ENCODE measurements at regions not wholly inside any gene's neighbourhood (a gene's known extent, or its start where the extent isn't known, plus 50 kb on each side); places are given as distances from the start of the nearest gene placed in this dataset.
"Not testable (repeated sequence)": the region's sequence is repeated elsewhere in the genome, so short reads cannot be mapped to it uniquely, and the experiment has no call there.

DNA sequence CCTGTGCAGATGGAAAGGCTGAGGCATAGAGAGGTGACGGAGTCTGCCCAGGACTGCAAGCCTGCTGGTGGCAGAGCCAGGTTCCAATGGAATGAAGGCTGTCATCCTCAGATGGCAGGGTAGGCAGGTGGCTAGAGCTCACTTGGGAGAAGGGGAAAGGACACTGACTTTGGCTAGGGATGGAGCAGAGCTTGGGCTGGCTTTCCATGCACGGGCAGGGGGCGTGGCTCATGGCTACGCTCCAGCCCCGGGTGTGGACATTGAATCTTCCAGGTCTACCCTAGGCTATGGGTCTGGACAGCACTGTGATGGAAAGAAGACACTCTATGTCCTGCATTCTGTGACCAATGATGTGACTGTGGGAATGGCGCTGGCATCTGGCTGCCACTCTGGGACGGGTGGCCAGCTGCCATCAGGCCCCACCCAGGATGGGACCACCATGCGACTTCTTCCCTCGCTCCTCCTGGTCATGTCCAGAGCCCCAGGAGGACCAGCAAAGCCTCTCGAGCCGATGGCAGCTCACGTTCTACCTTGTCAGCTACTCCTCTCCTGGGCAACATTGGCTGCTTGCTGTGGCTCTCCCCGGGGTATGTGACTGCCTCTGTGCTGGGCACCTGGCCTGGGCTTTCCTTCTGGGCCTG is 398.7 kb downstream of the TMEM121 start:
- TF ChIP-seq, protein P1, sequence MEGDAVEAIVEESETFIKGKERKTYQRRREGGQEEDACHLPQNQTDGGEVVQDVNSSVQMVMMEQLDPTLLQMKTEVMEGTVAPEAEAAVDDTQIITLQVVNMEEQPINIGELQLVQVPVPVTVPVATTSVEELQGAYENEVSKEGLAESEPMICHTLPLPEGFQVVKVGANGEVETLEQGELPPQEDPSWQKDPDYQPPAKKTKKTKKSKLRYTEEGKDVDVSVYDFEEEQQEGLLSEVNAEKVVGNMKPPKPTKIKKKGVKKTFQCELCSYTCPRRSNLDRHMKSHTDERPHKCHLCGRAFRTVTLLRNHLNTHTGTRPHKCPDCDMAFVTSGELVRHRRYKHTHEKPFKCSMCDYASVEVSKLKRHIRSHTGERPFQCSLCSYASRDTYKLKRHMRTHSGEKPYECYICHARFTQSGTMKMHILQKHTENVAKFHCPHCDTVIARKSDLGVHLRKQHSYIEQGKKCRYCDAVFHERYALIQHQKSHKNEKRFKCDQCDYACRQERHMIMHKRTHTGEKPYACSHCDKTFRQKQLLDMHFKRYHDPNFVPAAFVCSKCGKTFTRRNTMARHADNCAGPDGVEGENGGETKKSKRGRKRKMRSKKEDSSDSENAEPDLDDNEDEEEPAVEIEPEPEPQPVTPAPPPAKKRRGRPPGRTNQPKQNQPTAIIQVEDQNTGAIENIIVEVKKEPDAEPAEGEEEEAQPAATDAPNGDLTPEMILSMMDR (IDR thresholded peaks at IDR 0.05), result no peak
- H3K9me3 Mint-ChIP-seq, result peaks cover 38% of the 10 kb centered on the region
- H3K27me3 Mint-ChIP-seq (ENCODE audit: insufficient read depth), result peaks cover under 1% of the 10 kb centered on the region; the same call in 1 of the 2 replicates
- no peaks in the 10 kb centered on the region for H3K36me3 Mint-ChIP-seq (ENCODE audit: low read depth)
- H3K4me3 Mint-ChIP-seq, result no peak overlapping the region
- H3K27ac Mint-ChIP-seq, result no peak overlapping the region
- DNase-seq, result no peak
- no peaks in the 10 kb centered on the region for H3K4me1 Mint-ChIP-seq (ENCODE audit: low read depth)

DNA sequence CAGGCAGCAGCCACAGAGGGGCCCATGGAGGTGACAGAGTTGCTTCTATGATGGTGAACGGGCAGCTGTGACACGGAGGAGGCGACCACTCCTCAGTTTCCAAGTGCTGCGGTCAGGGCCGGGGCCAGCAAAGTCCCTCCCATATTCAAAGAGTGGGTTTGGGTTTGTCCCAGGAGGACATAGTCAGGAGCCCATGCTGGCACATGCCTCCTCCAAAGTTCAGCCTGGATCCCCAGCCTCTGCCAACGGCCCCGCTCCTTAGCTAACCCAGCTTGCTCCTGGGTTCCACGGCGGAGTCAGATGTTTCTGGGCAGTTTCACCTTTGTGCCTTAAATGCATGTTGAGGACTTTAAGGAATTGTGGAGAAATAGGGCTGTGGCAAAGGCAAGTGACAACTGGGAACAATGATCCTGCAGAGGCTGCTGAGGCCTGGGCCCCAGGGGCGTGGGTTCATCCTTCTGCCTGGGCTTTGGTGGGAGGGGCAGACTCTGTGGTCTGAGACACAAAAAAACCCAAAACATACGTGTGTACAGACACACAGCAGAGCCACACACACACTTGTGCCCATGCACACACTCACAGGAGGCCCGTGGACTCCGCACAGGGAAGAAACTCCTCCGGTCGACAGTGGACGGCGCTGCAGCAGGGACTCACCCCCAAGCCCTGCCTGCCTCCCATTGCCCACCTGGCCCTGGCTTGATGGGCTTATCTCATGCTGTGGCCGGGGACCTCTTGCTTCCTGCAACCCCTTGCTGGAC is 399.4 kb downstream of the TMEM121 start:
- Mint-ChIP-seq H3K27ac (no peak overlapping the region), H3K4me1 (ENCODE audit: low read depth) (no peaks in the 10 kb centered on the region), H3K9me3 (peaks cover 35% of the 10 kb centered on the region), H3K36me3 (ENCODE audit: low read depth) (no peaks in the 10 kb centered on the region), H3K27me3 (ENCODE audit: insufficient read depth) (no peaks in the 10 kb centered on the region), H3K4me3 (no peak overlapping the region)
- TF ChIP-seq, protein P1 (IDR thresholded peaks at IDR 0.05), result no peak
- no peak for DNase-seq

- Mint-ChIP-seq H3K27me3 (ENCODE audit: insufficient read depth) (no peaks in the 10 kb centered on the region), H3K4me1 (ENCODE audit: low read depth) (no peaks in the 10 kb centered on the region), H3K27ac (no peak overlapping the region), H3K36me3 (ENCODE audit: low read depth) (no peaks in the 10 kb centered on the region), H3K9me3 (peaks cover 33% of the 10 kb centered on the region), H3K4me3 (no peak overlapping the region)
- DNase-seq, result no peak
- TF ChIP-seq, protein P1 (IDR thresholded peaks at IDR 0.05), result no peak
These were observed 400.2 kb downstream of the TMEM121 start for GRCh38 chr14:105926373-105927095.

DNA sequence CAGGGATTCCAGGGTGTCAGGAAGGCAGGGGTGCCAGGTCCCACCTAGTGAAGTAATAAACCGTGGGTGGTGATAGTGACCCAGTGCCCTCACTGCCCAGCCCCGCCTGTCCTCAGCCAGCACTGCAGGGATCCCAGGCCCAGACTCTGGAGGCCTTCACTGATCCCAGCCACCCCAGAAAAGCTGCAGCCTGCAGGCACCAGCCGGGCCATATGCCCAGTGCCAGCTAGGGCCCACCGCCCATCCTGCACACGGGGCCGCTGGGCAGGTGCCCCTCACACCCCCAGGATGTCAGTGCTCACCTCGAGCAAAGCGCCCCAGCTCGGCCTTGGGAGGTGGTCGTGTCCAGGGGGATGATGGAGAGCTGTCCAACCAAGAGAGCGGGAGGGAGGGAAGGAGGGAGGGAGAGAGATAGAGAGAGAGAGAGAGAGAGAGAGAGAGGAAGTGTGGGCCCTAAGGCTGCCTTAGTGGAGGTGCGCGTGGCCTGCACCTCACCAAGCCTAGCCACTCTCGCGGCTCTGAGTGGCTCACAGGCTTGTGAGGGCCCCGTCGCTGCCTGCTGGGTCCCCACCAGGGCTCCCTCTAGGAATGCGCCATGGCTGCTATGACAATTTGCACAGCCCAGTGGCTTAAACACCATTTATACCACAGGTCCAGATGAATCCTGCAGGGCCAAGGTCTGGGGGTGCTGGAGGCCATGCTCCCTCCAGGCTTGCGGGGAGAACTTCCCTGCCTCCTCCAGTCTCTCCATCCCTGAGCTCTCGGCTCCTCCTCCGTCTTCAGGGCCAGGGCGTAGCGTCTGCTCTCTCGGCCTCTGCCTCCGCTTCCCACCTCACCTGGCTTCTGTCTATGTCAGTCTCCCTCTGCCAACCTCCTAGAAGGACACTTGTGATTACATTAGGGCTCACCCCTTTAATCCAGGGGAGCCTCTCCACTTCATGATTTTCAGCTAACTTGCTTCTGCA is 401.0 kb downstream of the TMEM121 start:
- Mint-ChIP-seq H3K27me3 (ENCODE audit: insufficient read depth) (peaks cover 2% of the 10 kb centered on the region; the same call in 1 of the 2 replicates), H3K4me3 (no peak overlapping the region), H3K9me3 (peaks cover 36% of the 10 kb centered on the region), H3K36me3 (ENCODE audit: low read depth) (no peaks in the 10 kb centered on the region), H3K27ac (no peak overlapping the region), H3K4me1 (ENCODE audit: low read depth) (no peaks in the 10 kb centered on the region)
- TF ChIP-seq, protein P1 (IDR thresholded peaks at IDR 0.05), result no peak
- DNase-seq, result no peak

DNA sequence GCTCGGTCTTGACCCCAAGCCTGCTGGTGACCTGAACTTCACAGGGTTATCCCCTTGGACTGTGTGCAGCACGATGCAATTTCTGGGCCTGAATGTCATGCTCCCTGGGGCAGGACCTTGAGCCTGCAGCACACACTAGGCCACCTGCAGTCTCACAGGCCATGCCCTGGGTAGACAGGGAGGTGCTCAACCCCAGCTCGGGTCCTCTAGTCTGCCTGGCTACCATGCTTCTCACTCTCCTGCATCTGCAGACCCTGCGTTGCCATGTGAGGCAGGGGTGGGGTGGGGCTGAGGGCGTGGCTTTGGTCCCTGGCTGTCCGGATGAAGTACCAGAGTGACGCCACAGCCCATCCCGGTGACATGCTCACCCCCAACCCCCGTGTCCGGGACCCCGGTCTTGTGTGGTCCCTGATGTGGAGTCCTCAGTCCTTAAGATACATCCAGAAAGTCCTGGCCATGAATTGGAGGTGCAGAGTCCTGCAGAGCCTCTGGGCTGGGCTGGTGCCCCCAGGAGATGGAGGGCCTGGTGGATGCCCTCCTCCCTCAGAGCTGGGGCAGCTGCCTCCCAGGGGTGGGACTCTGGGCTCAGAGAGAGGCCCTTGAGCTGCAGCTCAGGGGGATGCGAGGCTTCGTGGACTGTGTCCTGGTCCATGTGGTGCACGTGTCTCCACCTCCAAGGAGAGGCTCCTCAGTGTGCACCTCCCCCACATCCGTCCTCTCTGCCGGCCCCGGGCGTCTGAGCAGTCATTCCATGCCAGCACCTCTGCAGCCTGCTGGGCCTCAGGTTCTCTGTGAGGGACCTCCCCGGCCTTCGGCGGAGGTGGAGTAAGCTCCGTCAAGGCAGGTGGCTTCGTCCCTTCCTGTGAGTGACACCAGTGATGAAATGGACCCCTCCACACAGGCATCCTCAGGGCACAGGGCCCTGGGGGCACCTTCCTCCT is 402.1 kb downstream of the TMEM121 start:
- H3K4me1 Mint-ChIP-seq (ENCODE audit: low read depth); H3K4me3 Mint-ChIP-seq; H3K27me3 Mint-ChIP-seq (ENCODE audit: insufficient read depth); H3K27ac Mint-ChIP-seq; DNase-seq; H3K36me3 Mint-ChIP-seq (ENCODE audit: low read depth): not testable (repeated sequence)
- H3K9me3 Mint-ChIP-seq, result peaks cover 31% of the 10 kb centered on the region
